K562 (cell line): ENCODE measurements at regions not wholly inside any gene's neighbourhood (a gene's known extent, or its start where the extent isn't known, plus 50 kb on each side); places are given as distances from the start of the nearest gene placed in this dataset.

Experiments
- ATF2 ChIP-seq: sonication (generic); formaldehyde crosslinking; IDR thresholded peaks from 2 replicates; pipeline ENCODE4 v1.8.1; 2022; ENCODE audit warnings: missing genetic modification reagents
- COPS2 ChIP-seq: fragments of 450-650 bp; conservative IDR thresholded peaks from 2 replicates; pipeline ENCODE4 v1.6.1; 2016; ENCODE audit warnings: mild to moderate bottlenecking, moderate library complexity
- CTCF ChIP-seq, 3 experiments: IDR thresholded peaks in 2 of 3; conservative IDR thresholded peaks in 1 of 3; 2 replicates each; pipeline ENCODE4 v1.5.1; 2011 to 2012; ENCODE audit warnings: low read length in 3 of 3, mild to moderate bottlenecking in 3 of 3, control low read depth in 2 of 3, improper control_type of control experiment in 1 of 3, inconsistent platforms in 1 of 3, low read depth in 1 of 3, mixed read lengths in 1 of 3, moderate library complexity in 1 of 3; ENCODE audit not compliant: insufficient read depth in 2 of 3
- GABPA ChIP-seq: fragments of 200-800 bp; sonication (Bioruptor generic); conservative IDR thresholded peaks from 2 replicates; pipeline ENCODE4 v1.6.1; 2016; ENCODE audit warnings: low read depth, missing genetic modification characterization, missing compliant biosample characterization
- PML ChIP-seq: IDR thresholded peaks from 2 replicates; pipeline ENCODE4 v1.6.1; 2012; ENCODE audit warnings: low read length, inconsistent platforms
- POLR2AphosphoS5 ChIP-seq: IDR thresholded peaks from 2 replicates; pipeline ENCODE4 v1.6.1; 2011; ENCODE audit warnings: mild to moderate bottlenecking, low read depth, low read length, moderate library complexity; ENCODE audit not compliant: control insufficient read depth, insufficient read depth
- ZNF133 ChIP-seq: fragments of 250-450 bp; sonication (Bioruptor Pico); IDR thresholded peaks from 2 replicates; pipeline ENCODE4 v1.4.0; 2020; ENCODE audit warnings: mild to moderate bottlenecking
- ZNF354B ChIP-seq: fragments of 250-450 bp; sonication (Bioruptor Pico); IDR thresholded peaks from 2 replicates; pipeline ENCODE4 v1.4.0; 2020

GRCh38 chr7:41475801-41476459 lies 227.0 kb downstream of the INHBA start:
- no peak for TF ChIP-seq GABPA
- TF ChIP-seq ZNF133, result no peak
- TF ChIP-seq ATF2 (CRISPR knock-in tag), result no peak
- no peak for TF ChIP-seq PML
- TF ChIP-seq ZNF354B (CRISPR knock-in tag), result no peak
- no peak for TF ChIP-seq COPS2
- no peak for TF ChIP-seq CTCF (IDR thresholded peaks at IDR 0.05 in 2 of 3, conservative IDR thresholded peaks at IDR 0.05 in 1 of 3; ENCODE audit: insufficient read depth in 2 of 3, low read depth in 1 of 3, low read length in 3 of 3)
- TF ChIP-seq POLR2AphosphoS5, result no peak
